ENCODE measurements at regions not wholly inside any gene's neighbourhood (a gene's known extent, or its start where the extent isn't known, plus 50 kb on each side); places are given as distances from the start of the nearest gene placed in this dataset.

DNA sequence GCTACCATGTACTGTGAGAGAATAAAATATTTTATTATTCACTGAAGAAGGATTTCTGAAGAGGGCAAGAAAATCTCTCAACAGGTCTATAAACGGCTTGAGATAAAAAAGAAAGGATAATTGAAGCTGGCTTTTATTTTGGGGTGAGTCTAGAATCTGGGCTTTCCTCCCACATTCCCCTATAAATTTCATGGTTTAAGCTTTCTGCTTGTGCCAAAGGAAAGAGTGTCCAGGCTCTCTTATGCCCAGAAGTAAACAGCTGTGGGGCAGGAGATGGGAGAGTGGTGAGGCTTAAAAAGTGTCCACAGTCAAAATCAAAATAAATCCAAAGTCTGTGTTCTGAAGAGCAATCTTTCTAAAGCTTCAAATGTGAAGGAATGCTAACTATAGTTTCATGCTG, 942.2 kb upstream of the MIR17HG start:
- no peak for DNase-seq (ENCODE audit: low read depth)

DNA sequence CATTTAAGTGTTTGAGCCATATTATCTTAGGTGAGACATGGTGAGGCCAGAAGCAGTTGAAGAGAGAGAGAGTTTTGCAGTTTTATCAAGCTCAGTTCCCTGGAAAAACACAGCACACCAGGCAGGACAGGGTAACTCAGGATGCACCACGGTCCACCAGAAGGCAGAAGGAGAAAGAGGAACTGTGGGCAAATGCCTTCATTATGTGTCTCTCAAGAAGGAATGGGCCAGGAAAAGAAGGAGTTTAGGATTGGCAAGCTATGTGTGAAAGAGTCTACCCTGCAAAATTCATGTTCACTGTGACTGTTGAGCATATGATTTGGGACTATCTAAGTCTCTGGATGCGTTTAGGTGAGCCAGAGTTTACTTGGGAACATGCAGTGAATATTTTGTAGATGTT, 934.5 kb upstream of the MIR17HG start:
- no peak for DNase-seq (ENCODE audit: low read depth)

DNA sequence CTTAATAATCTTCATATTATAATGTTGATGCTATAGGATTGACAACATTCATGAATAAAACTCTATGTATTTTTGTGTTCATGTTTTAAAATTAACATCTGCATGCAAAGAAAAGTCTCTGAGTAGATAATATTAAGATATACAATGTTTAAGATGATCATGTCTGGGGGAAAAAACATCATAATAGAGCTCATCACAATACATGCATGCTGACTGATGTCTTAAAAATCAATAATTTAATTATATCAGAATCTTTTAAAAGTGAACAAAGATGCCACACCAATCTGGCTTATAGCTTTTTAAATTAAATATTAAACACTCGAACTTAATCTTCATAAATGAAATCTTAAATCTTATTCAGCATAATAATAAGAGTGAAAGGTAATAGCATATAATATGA, 933.9 kb upstream of the MIR17HG start:
- DNase-seq (ENCODE audit: low read depth): no peak

GRCh38 chr13:90414691-90415596, 932.5 kb upstream of the MIR17HG start:
- no peak for DNase-seq (ENCODE audit: low read depth)

DNA sequence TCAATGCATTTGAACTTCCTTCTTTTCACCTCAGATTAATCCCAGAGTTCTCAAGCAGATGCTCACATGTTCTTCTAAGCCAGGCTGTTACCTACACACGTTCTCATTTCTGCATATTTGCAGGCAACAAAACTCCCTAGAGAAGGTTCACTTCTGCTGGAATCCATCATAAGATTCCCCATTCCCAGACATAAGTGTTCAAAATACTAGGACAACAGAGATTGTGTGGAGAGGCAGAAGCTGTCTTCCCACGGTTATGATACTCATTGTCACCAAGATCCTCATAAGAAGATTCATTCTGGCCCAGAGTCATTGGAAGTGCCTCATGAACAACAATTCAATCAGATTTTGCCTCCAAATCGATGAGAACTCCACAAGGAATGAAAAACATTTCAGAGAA, 931.6 kb upstream of the MIR17HG start:
- no peak for DNase-seq (ENCODE audit: low read depth)

GRCh38 chr13:90416519-90416918, 931.0 kb upstream of the MIR17HG start:
- DNase-seq (ENCODE audit: low read depth): no peak

DNA sequence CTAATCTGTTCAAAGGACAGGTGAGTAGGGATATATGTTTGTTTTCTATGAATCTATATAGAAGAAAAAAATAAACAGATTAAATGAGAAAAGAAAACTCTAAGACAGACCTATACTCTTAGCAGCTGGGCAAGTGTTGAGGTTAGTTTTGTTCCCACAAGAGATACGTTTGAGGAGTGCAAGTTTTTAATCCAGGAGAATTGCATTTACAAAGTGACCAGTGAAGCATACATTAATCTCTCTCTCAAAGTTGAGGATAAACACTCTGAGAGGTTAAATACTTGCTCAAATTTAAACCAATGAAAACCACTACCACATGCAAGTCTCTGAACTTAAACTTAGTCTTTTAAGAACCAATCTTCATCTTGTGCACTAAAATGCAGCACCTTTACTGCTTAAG, 930.5 kb upstream of the MIR17HG start:
- no peak for DNase-seq (ENCODE audit: low read depth)

GRCh38 chr13:90420683-90421082, 926.8 kb upstream of the MIR17HG start:
- DNase-seq (ENCODE audit: low read depth): no peak

DNA sequence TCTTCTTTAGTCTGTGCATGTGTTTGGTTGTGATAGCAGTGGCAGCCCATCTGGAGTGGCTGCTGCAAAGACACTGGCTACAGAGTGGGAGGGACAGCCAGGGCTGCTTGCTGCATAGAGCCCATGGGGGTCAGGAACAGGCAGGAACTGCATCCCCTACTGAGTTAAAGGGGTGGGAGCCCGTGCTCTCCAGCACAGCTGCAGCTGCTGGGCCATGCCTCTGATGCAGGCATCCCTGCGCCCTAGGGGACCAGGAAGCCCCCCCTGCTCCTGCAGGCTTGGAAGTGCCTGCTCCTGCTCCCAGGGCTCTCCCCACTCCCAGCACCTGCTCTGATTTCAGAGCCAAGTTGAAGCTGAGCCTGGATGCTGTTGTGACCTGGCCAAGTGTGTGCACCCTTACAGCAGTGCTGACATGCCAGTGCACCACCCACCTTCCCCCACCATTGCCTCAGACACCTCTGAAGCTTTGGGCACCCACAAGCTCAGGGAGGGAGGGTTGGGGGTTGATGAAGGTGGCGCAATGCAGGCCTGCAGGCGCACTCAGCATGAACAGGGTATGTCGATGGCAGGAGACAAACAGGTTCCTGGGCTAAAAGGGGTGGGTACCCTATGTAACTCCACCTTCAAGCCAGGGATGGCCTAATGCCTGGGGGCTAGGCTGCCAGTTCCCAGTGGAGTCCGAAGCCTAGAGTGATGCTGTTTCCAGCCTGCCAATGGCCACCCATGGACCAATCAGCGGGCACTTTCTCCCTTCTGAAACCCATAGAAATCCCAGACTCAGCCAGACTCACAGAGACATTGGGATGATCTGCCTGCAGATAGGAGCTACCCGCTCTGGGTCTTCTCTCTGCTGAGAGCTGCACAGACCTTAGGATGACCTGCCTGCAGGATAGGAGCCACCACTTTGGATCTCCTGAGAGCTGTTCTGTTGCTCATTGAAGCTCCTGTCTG, 919.9 kb upstream of the MIR17HG start:
- DNase-seq (ENCODE audit: low read depth): no peak

GRCh38 chr13:90428522-90429210, 918.8 kb upstream of the MIR17HG start:
- DNase-seq (ENCODE audit: low read depth): no peak

DNA sequence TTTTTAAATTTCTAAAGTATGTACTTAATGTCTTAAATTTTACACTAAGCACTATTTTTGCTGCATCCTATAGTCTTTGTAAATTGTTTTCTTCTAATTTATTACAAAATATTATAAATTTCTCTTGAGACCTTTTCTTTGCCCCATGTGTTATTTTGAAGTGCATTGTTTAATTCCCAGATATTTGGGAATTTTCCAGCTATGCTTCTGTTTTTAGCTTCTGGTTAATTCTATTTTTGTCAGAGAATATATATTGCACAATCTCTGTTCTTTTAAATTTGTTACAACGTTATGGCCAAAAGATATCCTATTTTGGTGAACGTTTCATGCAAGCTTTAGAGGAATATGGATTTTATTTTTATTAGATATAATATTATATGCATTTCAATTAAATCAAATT, 917.4 kb upstream of the MIR17HG start:
- DNase-seq (ENCODE audit: low read depth): no peak

GRCh38 chr13:90436697-90437096, 910.8 kb upstream of the MIR17HG start:
- DNase-seq (ENCODE audit: low read depth): no peak

DNA sequence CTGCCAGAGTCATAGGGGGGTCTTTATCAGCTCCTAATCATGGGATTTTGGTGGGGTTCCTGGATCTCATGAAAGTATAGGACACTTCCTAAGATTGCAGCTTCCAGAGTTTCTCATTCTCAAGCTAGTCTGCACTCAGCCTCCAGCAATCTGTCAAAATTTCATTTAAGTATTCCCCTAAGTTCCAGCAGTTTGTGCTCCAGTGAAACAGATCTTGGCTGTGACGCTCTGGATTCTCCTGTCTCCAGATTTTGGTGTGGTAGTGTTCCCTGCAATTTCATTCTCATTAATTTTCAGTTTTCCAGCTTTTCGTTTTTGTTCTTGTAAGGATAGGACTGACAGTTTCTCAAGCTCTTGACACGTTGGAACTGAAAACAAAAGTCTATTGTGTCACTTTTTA, 908.9 kb upstream of the MIR17HG start:
- DNase-seq (ENCODE audit: low read depth): no peak

- no peak for DNase-seq (ENCODE audit: low read depth)
These were observed 904.2 kb upstream of the MIR17HG start for GRCh38 chr13:90443268-90443667.

DNA sequence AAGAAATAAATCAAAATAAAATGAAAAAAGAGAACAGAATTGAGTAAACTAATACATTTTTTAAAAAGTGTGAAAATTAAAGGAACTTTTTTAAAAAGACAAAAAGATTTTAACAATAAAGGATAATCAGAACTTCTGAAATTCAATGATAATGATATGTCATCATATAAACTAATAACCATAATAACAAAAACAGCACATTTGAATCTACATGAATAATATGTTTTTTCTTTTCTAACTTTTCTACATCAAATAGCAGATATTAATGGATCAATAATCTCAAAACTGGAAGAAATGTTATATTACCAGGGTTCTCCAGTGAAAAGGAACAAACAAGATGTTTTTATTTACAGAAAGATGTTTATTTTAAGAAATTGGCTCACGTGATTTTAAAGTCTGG, 903.3 kb upstream of the MIR17HG start:
- DNase-seq (ENCODE audit: low read depth): no peak

- DNase-seq (ENCODE audit: low read depth): no peak
These were observed 902.3 kb upstream of the MIR17HG start for GRCh38 chr13:90445179-90445578.

DNA sequence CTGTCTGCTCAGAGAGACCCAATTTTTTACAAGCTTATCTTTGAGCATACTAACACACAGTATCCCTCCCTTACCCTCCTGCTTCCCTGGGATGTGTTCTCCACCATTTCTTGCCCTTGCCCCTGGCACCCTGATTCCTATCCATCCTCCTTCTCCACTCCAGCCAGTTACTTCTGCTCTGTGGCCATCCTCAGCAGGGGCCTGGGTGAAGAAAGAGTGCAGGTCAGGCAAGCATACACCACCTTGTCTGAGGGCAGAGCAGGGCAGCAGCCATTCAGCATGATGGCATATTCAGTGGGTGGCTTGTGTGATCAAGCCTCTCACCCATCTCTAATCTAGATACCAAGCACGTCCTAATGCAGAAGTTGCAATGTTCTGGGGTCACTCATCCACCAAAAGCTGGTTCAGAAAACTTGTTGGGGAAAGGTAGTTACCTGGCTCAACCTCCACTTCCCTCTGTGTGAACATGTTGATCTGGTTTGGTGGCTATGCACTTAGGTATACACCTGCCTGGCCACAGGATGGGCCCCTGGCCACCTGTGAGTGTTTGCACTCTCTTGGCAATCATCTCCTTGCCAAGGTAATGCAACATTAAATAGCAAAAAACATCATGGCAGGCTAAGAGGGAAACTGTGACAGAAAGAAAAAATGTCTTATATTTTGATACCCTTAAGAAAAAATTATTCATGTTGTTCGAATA, 900.3 kb upstream of the MIR17HG start:
- no peak for DNase-seq (ENCODE audit: low read depth)

GRCh38 chr13:90447734-90448101, 899.8 kb upstream of the MIR17HG start:
- no peak for DNase-seq (ENCODE audit: low read depth)

GRCh38 chr13:90448466-90449037, 898.9 kb upstream of the MIR17HG start:
- no peak for DNase-seq (ENCODE audit: low read depth)

DNA sequence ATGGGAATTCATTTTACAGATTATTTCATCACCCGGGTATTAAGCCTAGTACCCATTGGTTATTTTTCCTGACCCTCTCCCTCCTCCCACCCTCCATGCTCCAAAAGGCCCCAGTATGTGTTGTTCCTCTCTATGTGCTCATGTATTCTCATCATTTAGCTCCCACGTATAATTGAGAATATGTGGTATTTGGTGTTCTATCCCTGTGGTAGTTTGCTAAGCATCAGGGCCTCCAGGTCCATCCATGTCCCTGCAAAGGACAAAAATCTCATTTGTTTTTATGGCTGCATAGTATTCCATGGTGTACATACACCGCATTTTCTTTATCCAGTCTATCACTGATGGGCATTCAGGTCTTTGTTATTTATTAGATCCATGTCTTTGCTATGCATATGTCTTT, 894.1 kb upstream of the MIR17HG start:
- no peak for DNase-seq (ENCODE audit: low read depth)

GRCh38 chr13:90454002-90454636, 893.4 kb upstream of the MIR17HG start:
- DNase-seq (ENCODE audit: low read depth): no peak

Data from activated T-cell treated with anti-CD3 and anti-CD28 coated beads for 48 hours (primary cell).